RWPE2 (cell line): ENCODE measurements at regions not wholly inside any gene's neighbourhood (a gene's known extent, or its start where the extent isn't known, plus 50 kb on each side); places are given as distances from the start of the nearest gene placed in this dataset.
"Not testable (repeated sequence)": the region's sequence is repeated elsewhere in the genome, so short reads cannot be mapped to it uniquely, and the experiment has no call there.

Experiments
- ATAC-seq: fragments of 200-7000 bp; cut with Tn5 transposase; 3 replicates; pipeline ENCODE4 v1.9.1; 2021; ENCODE audit warnings: low read depth
- DNase-seq: peaks from one replicate; pipeline ENCODE4 v3.0.0-alpha.2; 2020; ENCODE audit warnings: low spot score
- H3K27ac ChIP-seq: fragments of 450-650 bp; 2 replicates; pipeline ENCODE4 v1.5.1; 2017; ENCODE audit warnings: mild to moderate bottlenecking; ENCODE audit not compliant: poor library complexity, severe bottlenecking
- H3K27me3 ChIP-seq: fragments of 250-450 bp; sonication (Bioruptor Pico); 2 replicates; pipeline ENCODE4 v1.5.1; 2021; ENCODE audit warnings: mild to moderate bottlenecking, moderate library complexity; ENCODE audit not compliant: insufficient read depth, poor library complexity, severe bottlenecking
- H3K36me3 ChIP-seq: fragments of 250-450 bp; sonication (Bioruptor Pico); 2 replicates; pipeline ENCODE4 v1.5.1; 2020; ENCODE audit warnings: low read depth, mild to moderate bottlenecking, moderate library complexity
- H3K4me1 ChIP-seq: fragments of 250-450 bp; sonication (Bioruptor Pico); 2 replicates; pipeline ENCODE4 v1.5.1; 2021; ENCODE audit warnings: mild to moderate bottlenecking, moderate library complexity; ENCODE audit not compliant: insufficient read depth, poor library complexity, severe bottlenecking
- H3K4me3 ChIP-seq: fragments of 250-450 bp; sonication (Bioruptor Pico); 2 replicates; pipeline ENCODE4 v1.5.1; 2021; ENCODE audit warnings: mild to moderate bottlenecking, moderate library complexity; ENCODE audit not compliant: severe bottlenecking
- H3K9me3 ChIP-seq: fragments of 250-450 bp; sonication (Bioruptor Pico); 2 replicates; pipeline ENCODE4 v1.5.1; 2021; ENCODE audit warnings: mild to moderate bottlenecking, moderate library complexity; ENCODE audit not compliant: severe bottlenecking
- CTCF ChIP-seq: fragments of 450-650 bp; IDR thresholded peaks from one replicate; pipeline ENCODE4 v1.5.1; 2017; ENCODE audit warnings: mild to moderate bottlenecking, moderate library complexity; ENCODE audit not compliant: poor library complexity, severe bottlenecking

GRCh38 chr4:91729851-91730250 is 573.9 kb upstream of the GRID2 start:
- TF ChIP-seq CTCF = no peak

GRCh38 chr4:91734682-91735081 is 569.1 kb upstream of the GRID2 start:
- ATAC-seq (peak; percentile 64; the same call in 2 of the 3 replicates), DNase-seq (no peak)
- Histone ChIP-seq H3K4me3 (no peak overlapping the region), H3K27me3 (no peaks in the 10 kb centered on the region), H3K4me1 (no peaks in the 10 kb centered on the region), H3K9me3 (no peaks in the 10 kb centered on the region), H3K27ac (no peak overlapping the region), H3K36me3 (no peaks in the 10 kb centered on the region)
- TF ChIP-seq CTCF = peak; percentile 62

More at GRCh38 chr4:91729851-91730250, 573.9 kb upstream of the GRID2 start:
- Histone ChIP-seq H3K27me3 (no peaks in the 10 kb centered on the region), H3K4me1 (no peaks in the 10 kb centered on the region), H3K36me3 (no peaks in the 10 kb centered on the region), H3K4me3 (no peak overlapping the region), H3K9me3 (no peaks in the 10 kb centered on the region), H3K27ac (no peak overlapping the region)
- DNase-seq (no peak), ATAC-seq (no peak)

- not testable (repeated sequence) for ATAC-seq, H3K36me3 ChIP-seq, H3K9me3 ChIP-seq, H3K27me3 ChIP-seq, H3K4me3 ChIP-seq, H3K4me1 ChIP-seq, H3K27ac ChIP-seq, DNase-seq
Observed at GRCh38 chr4:91738831-91739230, 564.9 kb upstream of the GRID2 start.

GRCh38 chr4:91746551-91746950 is 557.2 kb upstream of the GRID2 start:
- Histone ChIP-seq H3K27me3 (no peaks in the 10 kb centered on the region), H3K36me3 (no peaks in the 10 kb centered on the region)
- no peak for ATAC-seq

GRCh38 chr4:91751961-91752360 is 551.8 kb upstream of the GRID2 start:
- Histone ChIP-seq H3K9me3 (no peaks in the 10 kb centered on the region), H3K4me3 (no peak overlapping the region), H3K27me3 (no peaks in the 10 kb centered on the region), H3K27ac (no peak overlapping the region), H3K36me3 (no peaks in the 10 kb centered on the region), H3K4me1 (no peaks in the 10 kb centered on the region)
- DNase-seq = no peak
- no peak for TF ChIP-seq CTCF
- no peak for ATAC-seq

More at GRCh38 chr4:91746551-91746950, 557.2 kb upstream of the GRID2 start:
- no peak overlapping the region for H3K4me3 ChIP-seq
- DNase-seq = no peak
- H3K27ac ChIP-seq = no peak overlapping the region
- TF ChIP-seq CTCF = no peak
- no peaks in the 10 kb centered on the region for H3K4me1 ChIP-seq
- H3K9me3 ChIP-seq = no peaks in the 10 kb centered on the region
